Endodermal cell (in vitro differentiated cells): ENCODE measurements at regions not wholly inside any gene's neighbourhood (a gene's known extent, or its start where the extent isn't known, plus 50 kb on each side); places are given as distances from the start of the nearest gene placed in this dataset.

Experiments
- DNase-seq: peaks from one replicate; pipeline ENCODE4 v3.0.0-alpha.2; 2017
- H3K27ac ChIP-seq: 2 replicates; pipeline ENCODE4 v1.5.1; 2013; ENCODE audit warnings: mild to moderate bottlenecking, low read depth, low read length, moderate library complexity
- H3K27me3 ChIP-seq: 2 replicates; pipeline ENCODE4 v1.6.1; 2013; ENCODE audit warnings: mild to moderate bottlenecking, low read length, moderate library complexity; ENCODE audit not compliant: insufficient read depth, control insufficient read depth, poor library complexity, severe bottlenecking
- H3K36me3 ChIP-seq: 2 replicates; pipeline ENCODE4 v1.7.0; 2013; ENCODE audit warnings: mild to moderate bottlenecking, low read length, moderate library complexity; ENCODE audit not compliant: control insufficient read depth, insufficient read depth
- H3K4me1 ChIP-seq: one replicate; pipeline ENCODE4 v1.7.0; 2013; ENCODE audit warnings: low read length; ENCODE audit not compliant: control insufficient read depth, insufficient read depth
- H3K4me3 ChIP-seq: 2 replicates; pipeline ENCODE4 v1.5.1; 2013; ENCODE audit warnings: mild to moderate bottlenecking, low read length, moderate library complexity
- H3K9ac ChIP-seq: 2 replicates; pipeline ENCODE4 v1.6.1; 2013; ENCODE audit warnings: mild to moderate bottlenecking, low read length, moderate library complexity; ENCODE audit not compliant: poor library complexity, severe bottlenecking; ENCODE audit errors: extremely low read depth
- H3K9me3 ChIP-seq: 2 replicates; pipeline ENCODE4 v1.6.1; 2013; ENCODE audit warnings: mild to moderate bottlenecking, low read length, moderate library complexity; ENCODE audit not compliant: control insufficient read depth
- H3K27ac Mint-ChIP-seq: 2 replicates; pipeline ENCODE4 v1.8.0; 2020; ENCODE audit warnings: mixed read lengths
- H3K27me3 Mint-ChIP-seq: 2 replicates; pipeline ENCODE4 v1.8.0; 2021; ENCODE audit warnings: mild to moderate bottlenecking, mixed read lengths; ENCODE audit not compliant: insufficient read depth
- H3K36me3 Mint-ChIP-seq: 2 replicates; pipeline ENCODE4 v1.8.0; 2020; ENCODE audit warnings: low read depth, mixed read lengths
- H3K4me1 Mint-ChIP-seq: 2 replicates; pipeline ENCODE4 v1.8.0; 2020; ENCODE audit warnings: mixed read lengths
- H3K4me3 Mint-ChIP-seq: 2 replicates; pipeline ENCODE4 v1.8.0; 2020; ENCODE audit warnings: mild to moderate bottlenecking, moderate library complexity, mixed read lengths
- H3K9me3 Mint-ChIP-seq: 2 replicates; pipeline ENCODE4 v1.8.0; 2020; ENCODE audit warnings: mild to moderate bottlenecking, mixed read lengths
- WGBS, 2 experiments: methylation state at CpG; one replicate each; pipeline versions ENCODE4 v1.1.5 to v1.1.7; 2013; ENCODE audit warnings: missing lambda C conversion rate in 2 of 2, mixed read lengths in 1 of 2; ENCODE audit not compliant: insufficient coverage in 1 of 2, insufficient read length in 1 of 2; 5-methylcytosine and 5-hydroxymethylcytosine counted together
- TF ChIP-seq, protein P1 (sequence below): fragments of 200-600 bp; sonication (generic); conservative IDR thresholded peaks from 2 replicates; pipeline ENCODE4 v1.5.0; 2021; ENCODE audit warnings: antibody characterized with exemption, mild to moderate bottlenecking

DNA sequence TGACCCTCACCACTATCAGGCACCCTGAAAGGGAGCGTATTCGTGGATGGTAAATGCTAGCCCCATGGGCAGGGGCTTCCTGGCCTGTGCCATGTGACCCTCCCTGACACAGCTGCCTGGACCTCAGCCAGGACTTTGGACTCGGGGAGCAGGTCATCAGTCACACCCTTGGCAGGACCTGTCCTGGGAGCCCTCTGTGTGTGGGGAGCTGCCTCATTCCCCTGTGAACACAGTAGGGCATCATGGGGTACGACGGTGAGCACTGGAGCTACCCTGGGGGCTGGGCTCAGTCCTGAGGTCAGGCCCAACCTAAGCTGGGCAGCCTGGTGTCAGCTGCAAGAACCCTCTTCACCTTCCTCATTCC is 129.3 kb upstream of the FAM20C start:
- H3K4me1 ChIP-seq = no peaks in the 10 kb centered on the region
- no peaks in the 10 kb centered on the region for H3K36me3 ChIP-seq
- H3K9ac ChIP-seq = no peak overlapping the region
- TF ChIP-seq, protein P1, sequence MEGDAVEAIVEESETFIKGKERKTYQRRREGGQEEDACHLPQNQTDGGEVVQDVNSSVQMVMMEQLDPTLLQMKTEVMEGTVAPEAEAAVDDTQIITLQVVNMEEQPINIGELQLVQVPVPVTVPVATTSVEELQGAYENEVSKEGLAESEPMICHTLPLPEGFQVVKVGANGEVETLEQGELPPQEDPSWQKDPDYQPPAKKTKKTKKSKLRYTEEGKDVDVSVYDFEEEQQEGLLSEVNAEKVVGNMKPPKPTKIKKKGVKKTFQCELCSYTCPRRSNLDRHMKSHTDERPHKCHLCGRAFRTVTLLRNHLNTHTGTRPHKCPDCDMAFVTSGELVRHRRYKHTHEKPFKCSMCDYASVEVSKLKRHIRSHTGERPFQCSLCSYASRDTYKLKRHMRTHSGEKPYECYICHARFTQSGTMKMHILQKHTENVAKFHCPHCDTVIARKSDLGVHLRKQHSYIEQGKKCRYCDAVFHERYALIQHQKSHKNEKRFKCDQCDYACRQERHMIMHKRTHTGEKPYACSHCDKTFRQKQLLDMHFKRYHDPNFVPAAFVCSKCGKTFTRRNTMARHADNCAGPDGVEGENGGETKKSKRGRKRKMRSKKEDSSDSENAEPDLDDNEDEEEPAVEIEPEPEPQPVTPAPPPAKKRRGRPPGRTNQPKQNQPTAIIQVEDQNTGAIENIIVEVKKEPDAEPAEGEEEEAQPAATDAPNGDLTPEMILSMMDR = no peak
- DNase-seq = no peak
- 81 to 91% methylated on average over 3 to 5 of the region's 5 CpGs for WGBS, 2 experiments
- Mint-ChIP-seq H3K4me3 (no peak overlapping the region), H3K9me3 (no peaks in the 10 kb centered on the region), H3K4me1 (peaks cover 16% of the 10 kb centered on the region), H3K36me3 (no peaks in the 10 kb centered on the region), H3K27me3 (peaks cover 6% of the 10 kb centered on the region), H3K27ac (no peak overlapping the region)
- H3K9me3 ChIP-seq = no peaks in the 10 kb centered on the region
- no peaks in the 10 kb centered on the region for H3K27me3 ChIP-seq
- H3K27ac ChIP-seq = no peak overlapping the region
- no peak overlapping the region for H3K4me3 ChIP-seq

DNA sequence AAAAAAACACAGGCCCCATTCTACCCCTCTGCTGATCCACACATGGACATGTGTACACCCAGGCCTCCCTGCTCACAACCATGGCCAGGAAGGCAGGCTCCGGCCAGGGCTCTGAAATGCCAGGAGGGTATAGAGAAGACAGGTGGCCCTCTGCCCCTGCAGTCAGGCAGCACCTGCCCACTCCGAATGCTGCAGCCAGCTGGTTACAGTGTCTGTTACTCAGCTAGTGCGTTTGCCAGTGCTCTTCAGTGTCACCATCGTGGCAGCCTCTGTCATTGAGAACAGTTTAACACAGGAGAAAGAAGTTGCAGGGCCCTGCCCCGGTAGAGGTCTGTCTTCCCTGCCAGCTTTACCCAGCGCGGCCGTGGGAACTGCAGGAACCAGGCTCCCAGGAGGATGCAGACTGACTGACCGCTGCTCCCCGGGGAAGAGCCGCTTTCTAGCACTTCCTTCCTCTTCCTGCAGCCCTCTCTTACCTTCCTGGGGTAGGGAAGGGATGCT is 128.8 kb upstream of the FAM20C start:
- no peaks in the 10 kb centered on the region for H3K36me3 ChIP-seq
- no peaks in the 10 kb centered on the region for H3K4me1 ChIP-seq
- Mint-ChIP-seq H3K4me1 (peaks cover 15% of the 10 kb centered on the region), H3K27me3 (peaks cover 6% of the 10 kb centered on the region), H3K27ac (no peak overlapping the region), H3K4me3 (no peak overlapping the region), H3K9me3 (no peaks in the 10 kb centered on the region), H3K36me3 (no peaks in the 10 kb centered on the region)
- H3K4me3 ChIP-seq = no peak overlapping the region
- peak overlapping the region; percentile 16 for H3K27ac ChIP-seq
- H3K27me3 ChIP-seq = no peaks in the 10 kb centered on the region
- no peak overlapping the region for H3K9ac ChIP-seq
- TF ChIP-seq, protein P1 = no peak
- 84 to 87% methylated on average over 3 to 11 of the region's 11 CpGs for WGBS, 2 experiments
- no peak for DNase-seq
- H3K9me3 ChIP-seq = no peaks in the 10 kb centered on the region

DNA sequence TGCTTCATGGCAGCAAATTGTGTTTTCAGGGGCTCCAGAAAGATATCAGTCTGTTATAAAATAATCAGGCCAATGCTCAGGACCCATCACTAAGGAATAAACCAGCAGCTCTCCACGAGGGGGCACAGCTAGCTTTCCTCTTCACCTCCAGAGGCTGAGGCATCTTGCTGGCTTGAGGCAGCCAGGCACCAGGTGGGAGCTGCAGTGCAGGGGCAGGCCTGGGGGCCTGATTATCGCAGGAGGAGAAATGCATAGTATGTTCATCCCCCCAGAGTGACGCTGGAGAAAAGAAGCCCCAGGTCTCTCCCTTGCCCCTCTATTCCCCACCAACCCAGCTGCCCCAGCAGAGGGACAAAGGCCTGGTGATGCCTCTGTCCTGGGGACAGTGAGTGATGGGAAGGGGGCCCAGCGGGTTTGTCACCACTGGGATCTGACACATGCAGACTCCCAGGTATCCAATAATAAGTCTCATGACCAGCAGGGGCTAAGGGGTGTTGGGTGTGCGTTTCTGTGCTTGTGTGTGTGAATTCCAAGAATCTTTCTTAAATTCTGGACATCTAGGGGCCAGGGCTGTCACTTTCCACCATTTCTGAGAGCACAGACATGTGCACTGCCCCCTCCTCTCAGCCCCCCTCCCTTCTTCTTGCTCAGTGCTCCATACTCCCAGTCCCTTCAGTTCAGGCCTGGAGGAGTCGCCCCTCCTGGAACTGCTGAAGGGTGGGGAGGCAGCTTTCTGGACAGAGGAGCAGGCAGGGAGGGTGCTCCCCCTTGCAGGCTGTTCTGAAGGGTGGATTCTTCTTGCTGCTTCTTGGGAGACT is 128.1 kb upstream of the FAM20C start:
- WGBS, 2 experiments = 0 to 71% methylated on average over 1 to 6 of the region's 6 CpGs
- H3K4me3 Mint-ChIP-seq = no peak overlapping the region
- H3K4me3 ChIP-seq = no peak overlapping the region
- H3K27ac Mint-ChIP-seq = no peak overlapping the region
- H3K27me3 Mint-ChIP-seq = peaks cover 6% of the 10 kb centered on the region
- TF ChIP-seq, protein P1 = peak; percentile 74
- H3K36me3 ChIP-seq = no peaks in the 10 kb centered on the region
- DNase-seq = peak; percentile 87
- no peak overlapping the region for H3K9ac ChIP-seq
- peak overlapping the region; percentile 57 for H3K27ac ChIP-seq
- no peaks in the 10 kb centered on the region for H3K9me3 ChIP-seq
- no peaks in the 10 kb centered on the region for H3K36me3 Mint-ChIP-seq
- peaks cover 8% of the 10 kb centered on the region for H3K4me1 Mint-ChIP-seq
- H3K27me3 ChIP-seq = no peaks in the 10 kb centered on the region
- no peaks in the 10 kb centered on the region for H3K4me1 ChIP-seq
- no peaks in the 10 kb centered on the region for H3K9me3 Mint-ChIP-seq
